Trophoblast cell (in vitro differentiated cells and primary cell): ENCODE measurements at regions not wholly inside any gene's neighbourhood (a gene's known extent, or its start where the extent isn't known, plus 50 kb on each side); places are given as distances from the start of the nearest gene placed in this dataset.
"Not testable (repeated sequence)": the region's sequence is repeated elsewhere in the genome, so short reads cannot be mapped to it uniquely, and the experiment has no call there.

ENCODE experiments used
- DNase-seq, 2 donors: peaks; one replicate each; pipeline ENCODE4 v3.0.0-alpha.2; 2016
- H2AFZ ChIP-seq: 2 replicates; pipeline ENCODE4 v1.6.1; 2013; ENCODE audit warnings: low read length, moderate library complexity, mild to moderate bottlenecking; ENCODE audit not compliant: insufficient read depth, poor library complexity
- H2AK5ac ChIP-seq: 2 replicates; pipeline ENCODE4 v1.6.1; 2013; ENCODE audit warnings: mild to moderate bottlenecking, low read length
- H2BK120ac ChIP-seq: 2 replicates; pipeline ENCODE4 v1.6.1; 2013; ENCODE audit warnings: low read length, mild to moderate bottlenecking, moderate library complexity; ENCODE audit not compliant: insufficient read depth, poor library complexity
- H2BK12ac ChIP-seq: 2 replicates; pipeline ENCODE4 v1.6.1; 2013; ENCODE audit warnings: mild to moderate bottlenecking, low read length, moderate library complexity
- H2BK5ac ChIP-seq: 2 replicates; pipeline ENCODE4 v1.6.1; 2013; ENCODE audit warnings: low read length, low read depth, moderate library complexity, mild to moderate bottlenecking; ENCODE audit not compliant: poor library complexity
- H3K14ac ChIP-seq: 2 replicates; pipeline ENCODE4 v1.6.1; 2013; ENCODE audit warnings: mild to moderate bottlenecking, low read length
- H3K18ac ChIP-seq: 2 replicates; pipeline ENCODE4 v1.6.1; 2013; ENCODE audit warnings: mild to moderate bottlenecking, low read length
- H3K23ac ChIP-seq: 2 replicates; pipeline ENCODE4 v1.6.1; 2013; ENCODE audit warnings: low read length
- H3K27ac ChIP-seq: 2 replicates; pipeline ENCODE4 v1.5.1; 2013; ENCODE audit warnings: low read depth, mild to moderate bottlenecking, inconsistent platforms, low read length, moderate library complexity
- H3K27me3 ChIP-seq: 2 replicates; pipeline ENCODE4 v1.6.1; 2013; ENCODE audit warnings: inconsistent platforms, mild to moderate bottlenecking, low read length, moderate library complexity; ENCODE audit not compliant: insufficient read depth
- H3K36me3 ChIP-seq, 2 experiments: 1 replicate in 1 of 2; 2 replicates in 1 of 2; pipeline ENCODE4 v1.6.1; 2013; ENCODE audit warnings: low read length in 2 of 2, mild to moderate bottlenecking in 2 of 2, moderate library complexity in 1 of 2; ENCODE audit not compliant: insufficient read depth in 2 of 2, control insufficient read depth in 1 of 2
- H3K4ac ChIP-seq: 2 replicates; pipeline ENCODE4 v1.6.1; 2013; ENCODE audit warnings: low read depth, mild to moderate bottlenecking, low read length, moderate library complexity
- H3K4me1 ChIP-seq, 2 experiments: 1 replicate in 1 of 2; 2 replicates in 1 of 2; pipeline ENCODE4 v1.6.1; 2013; ENCODE audit warnings: low read length in 2 of 2, mild to moderate bottlenecking in 2 of 2, moderate library complexity in 1 of 2; ENCODE audit not compliant: insufficient read depth in 2 of 2, control insufficient read depth in 1 of 2
- H3K4me2 ChIP-seq: 2 replicates; pipeline ENCODE4 v1.6.1; 2013; ENCODE audit warnings: inconsistent platforms, mild to moderate bottlenecking, low read length, moderate library complexity
- H3K4me3 ChIP-seq: 2 replicates; pipeline ENCODE4 v1.5.1; 2013; ENCODE audit warnings: mild to moderate bottlenecking, low read depth, low read length, inconsistent platforms
- H3K79me1 ChIP-seq: one replicate; pipeline ENCODE4 v1.6.1; 2013; ENCODE audit warnings: low read length
- H3K79me2 ChIP-seq: 2 replicates; pipeline ENCODE4 v1.6.1; 2013; ENCODE audit warnings: low read length, mild to moderate bottlenecking; ENCODE audit not compliant: control insufficient read depth, insufficient read depth, poor library complexity
- H3K9ac ChIP-seq: 2 replicates; pipeline ENCODE4 v1.6.1; 2013; ENCODE audit warnings: mild to moderate bottlenecking, low read length
- H3K9me3 ChIP-seq: 2 replicates; pipeline ENCODE4 v1.6.1; 2013; ENCODE audit warnings: low read depth, mild to moderate bottlenecking, control low read depth, inconsistent platforms, low read length; ENCODE audit not compliant: insufficient read depth
- H4K12ac ChIP-seq: 2 replicates; pipeline ENCODE4 v1.6.1; 2013; ENCODE audit warnings: low read depth, mild to moderate bottlenecking, low read length, moderate library complexity
- H4K8ac ChIP-seq: 2 replicates; pipeline ENCODE4 v1.6.1; 2013; ENCODE audit warnings: low read depth, mild to moderate bottlenecking, low read length, moderate library complexity
- H4K91ac ChIP-seq: one replicate; pipeline ENCODE4 v1.6.1; 2013; ENCODE audit warnings: low read depth, mild to moderate bottlenecking, low read length, moderate library complexity
- WGBS: extraction: QIAGEN DNeasy Blood & Tissue Kit; methylation state at CpG from one replicate; pipeline ENCODE4 v1.1.7; 2013; ENCODE audit warnings: missing lambda C conversion rate; ENCODE audit not compliant: insufficient read length, insufficient coverage; ENCODE audit errors: extremely low coverage; 5-methylcytosine and 5-hydroxymethylcytosine counted together

DNA sequence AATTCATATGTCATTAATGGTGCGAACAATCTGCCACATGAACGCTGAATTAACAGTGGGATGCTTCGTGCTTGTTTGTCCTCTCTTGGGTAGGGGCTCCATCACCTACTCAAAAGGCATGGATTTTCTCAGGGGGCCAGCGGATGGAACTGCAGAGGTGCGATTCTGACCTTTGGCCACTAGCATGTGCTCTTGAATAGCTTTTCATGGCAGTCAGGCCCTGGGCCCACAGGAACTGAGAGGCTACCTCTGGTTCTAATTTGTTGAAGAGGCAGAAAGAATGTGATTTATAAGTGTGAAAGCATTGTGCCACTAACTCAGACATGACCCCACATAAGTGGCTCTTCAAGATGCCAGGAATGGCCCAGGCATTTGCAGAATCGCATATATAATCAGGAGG lies 283.2 kb downstream of the INSIG2 start:
- Histone ChIP-seq H3K27me3 (no peaks in the 10 kb centered on the region), H2AK5ac (no peak overlapping the region), H3K4me2 (no peak overlapping the region), H3K27ac (no peak overlapping the region), H3K36me3 (no peaks in the 10 kb centered on the region), H3K23ac (no peak overlapping the region), H2BK5ac (no peak overlapping the region), H3K4ac (no peak overlapping the region), H3K14ac (no peak overlapping the region), H3K9me3 (no peaks in the 10 kb centered on the region), H3K4me1 (peaks cover 0 to 1% of the 10 kb centered on the region in 2 experiments), H2AFZ (no peak overlapping the region), H4K8ac (no peak overlapping the region), H3K9ac (no peak overlapping the region), H3K79me1 (peaks cover 2% of the 10 kb centered on the region), H3K18ac (no peak overlapping the region), H4K91ac (no peak overlapping the region), H2BK12ac (no peak overlapping the region), H3K4me3 (no peak overlapping the region), H3K79me2 (no peaks in the 10 kb centered on the region), H2BK120ac (no peak overlapping the region), H4K12ac (no peak overlapping the region)
- DNase-seq = peak; percentile 10 to 19
- no CpG with 5 or more reads among the region's 6 CpGs for WGBS

DNA sequence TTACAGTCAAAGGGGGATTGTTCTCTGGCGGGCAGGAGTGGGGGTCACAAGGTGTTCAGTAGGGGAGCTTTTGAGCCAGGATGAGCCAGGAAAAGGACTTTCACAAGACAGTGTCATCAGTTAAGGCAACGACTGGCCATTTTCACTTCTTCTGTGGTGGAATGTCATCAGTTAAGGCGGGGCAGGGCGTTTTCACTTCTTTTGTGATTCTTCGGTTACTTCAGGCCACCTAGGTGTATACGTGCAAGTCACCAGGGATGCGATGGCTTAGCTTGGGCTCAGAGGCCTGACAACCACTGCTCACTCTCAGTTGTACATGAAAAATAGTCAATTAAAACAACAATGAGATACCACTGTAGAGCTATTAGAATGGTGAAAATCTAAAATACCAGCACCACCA lies 281.2 kb downstream of the INSIG2 start:
- WGBS = no CpG with 5 or more reads among the region's 7 CpGs
- not testable (repeated sequence) for H4K8ac ChIP-seq, H3K14ac ChIP-seq, H4K91ac ChIP-seq, H3K4ac ChIP-seq, H3K27ac ChIP-seq, H2BK12ac ChIP-seq, H3K9me3 ChIP-seq, H3K4me1 ChIP-seq, H3K36me3 ChIP-seq, H2BK5ac ChIP-seq, DNase-seq, H2AK5ac ChIP-seq, H3K9ac ChIP-seq, H3K4me3 ChIP-seq, H3K23ac ChIP-seq, H3K79me1 ChIP-seq, H4K12ac ChIP-seq, H3K4me2 ChIP-seq, H2AFZ ChIP-seq, H3K79me2 ChIP-seq, H2BK120ac ChIP-seq, H3K27me3 ChIP-seq, H3K18ac ChIP-seq

DNA sequence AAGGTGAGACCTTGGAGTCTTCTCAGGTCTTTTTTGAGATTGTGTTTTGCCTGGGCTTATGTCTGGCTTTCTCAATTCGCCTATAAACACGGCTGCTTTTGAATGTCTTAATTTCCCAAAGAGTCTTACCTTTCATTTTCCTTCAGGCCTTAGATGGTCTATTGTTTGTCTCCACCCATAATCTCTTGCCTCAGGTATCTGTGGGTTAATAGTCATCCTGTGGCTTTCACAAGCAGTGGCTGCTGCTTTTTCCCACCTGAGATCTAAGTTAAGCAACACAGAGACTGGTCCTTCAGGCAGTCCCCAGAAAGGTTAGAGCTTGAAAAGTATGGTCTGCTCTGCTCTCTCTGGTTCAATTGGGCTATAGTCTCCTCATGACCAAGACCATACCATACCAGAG lies 275.3 kb downstream of the INSIG2 start:
- no peak overlapping the region for H4K91ac ChIP-seq
- no peak overlapping the region for H2AFZ ChIP-seq
- no peak overlapping the region for H2AK5ac ChIP-seq
- H4K12ac ChIP-seq = no peak overlapping the region
- H3K27ac ChIP-seq = no peak overlapping the region
- H3K27me3 ChIP-seq = no peaks in the 10 kb centered on the region
- H3K4me3 ChIP-seq = no peak overlapping the region
- no peaks in the 10 kb centered on the region for H3K9me3 ChIP-seq
- no peak overlapping the region for H2BK12ac ChIP-seq
- H2BK5ac ChIP-seq = no peak overlapping the region
- H3K4ac ChIP-seq = no peak overlapping the region
- H2BK120ac ChIP-seq = no peak overlapping the region
- no peaks in the 10 kb centered on the region for H3K36me3 ChIP-seq
- H3K14ac ChIP-seq = no peak overlapping the region
- H3K23ac ChIP-seq = no peak overlapping the region
- H3K79me1 ChIP-seq = no peaks in the 10 kb centered on the region
- H3K4me1 ChIP-seq = no peaks in the 10 kb centered on the region
- no peak overlapping the region for H3K18ac ChIP-seq
- no peak overlapping the region for H3K9ac ChIP-seq
- DNase-seq = no peak
- WGBS = no CpG with 5 or more reads among the region's 2 CpGs
- H3K4me2 ChIP-seq = no peak overlapping the region
- H3K79me2 ChIP-seq = no peaks in the 10 kb centered on the region
- no peak overlapping the region for H4K8ac ChIP-seq

DNA sequence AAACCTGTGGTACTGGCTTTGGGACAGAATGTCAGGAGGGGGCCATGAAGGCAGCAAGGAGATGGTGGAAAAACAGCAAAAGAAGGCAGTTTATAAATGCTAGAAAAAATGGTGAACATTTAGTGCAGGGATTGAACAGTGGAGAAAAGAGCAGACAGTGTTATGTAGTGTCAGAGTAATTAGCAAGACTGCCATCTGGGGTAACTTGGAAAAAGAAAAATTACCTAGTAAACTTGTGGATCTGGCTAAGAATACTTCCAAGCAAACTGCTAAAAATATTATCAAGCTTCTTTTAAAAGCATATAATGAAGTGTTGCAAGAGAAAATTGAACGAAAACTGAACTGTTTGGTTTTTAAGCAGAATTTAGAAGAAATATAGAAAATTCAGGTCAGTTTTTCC lies 267.8 kb downstream of the INSIG2 start:
- Histone ChIP-seq H3K14ac (no peak overlapping the region), H3K79me1 (no peaks in the 10 kb centered on the region), H3K18ac (no peak overlapping the region), H3K36me3 (no peaks in the 10 kb centered on the region), H4K8ac (no peak overlapping the region), H3K9me3 (no peaks in the 10 kb centered on the region), H4K12ac (no peak overlapping the region), H3K4ac (no peak overlapping the region), H3K23ac (no peak overlapping the region), H3K4me2 (no peak overlapping the region), H3K79me2 (no peaks in the 10 kb centered on the region), H2BK120ac (no peak overlapping the region), H3K4me1 (no peaks in the 10 kb centered on the region), H3K9ac (no peak overlapping the region), H2BK5ac (no peak overlapping the region), H3K27me3 (no peaks in the 10 kb centered on the region), H2BK12ac (no peak overlapping the region), H4K91ac (no peak overlapping the region), H2AK5ac (no peak overlapping the region), H3K4me3 (no peak overlapping the region), H2AFZ (no peak overlapping the region), H3K27ac (no peak overlapping the region)
- no CpG with 5 or more reads among the region's 1 CpG for WGBS
- no peak for DNase-seq
